ENCODE measurements at regions not wholly inside any gene's neighbourhood (a gene's known extent, or its start where the extent isn't known, plus 50 kb on each side); places are given as distances from the start of the nearest gene placed in this dataset.

GRCh38 chr2:126838716-126838985, 60.0 kb upstream of the TEX51 start:
- no peak for ATAC-seq (replicated peaks; ENCODE audit: extremely low read depth, poor library complexity, severe bottlenecking)
- H3K36me3 Mint-ChIP-seq (ENCODE audit: insufficient read depth): peaks cover 2% of the 10 kb centered on the region

DNA sequence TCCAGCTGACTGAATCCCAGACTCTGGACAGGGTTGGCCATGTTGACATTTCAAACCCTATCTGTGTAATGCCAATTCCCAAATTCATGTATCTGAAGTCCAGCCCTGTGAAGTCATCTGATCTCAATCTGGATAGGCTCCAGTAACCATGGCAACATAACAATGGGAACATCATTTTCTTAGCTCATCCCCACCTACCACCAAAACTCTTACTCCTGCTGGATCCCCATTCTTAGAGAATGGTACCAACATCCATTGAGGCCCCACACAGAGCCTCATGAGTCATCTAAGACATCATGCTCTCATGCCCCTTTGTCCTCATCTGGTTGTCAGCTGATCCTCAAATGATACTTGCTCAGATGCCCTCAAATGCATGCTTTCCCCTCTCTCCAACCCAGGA, 58.9 kb upstream of the TEX51 start:
- H3K9me3 Mint-ChIP-seq: no peaks in the 10 kb centered on the region
- peaks cover 17% of the 10 kb centered on the region for H3K27me3 Mint-ChIP-seq
- no peak overlapping the region for H3K27ac Mint-ChIP-seq (ENCODE audit: low read depth)
- H3K4me3 Mint-ChIP-seq: no peak overlapping the region
- no peaks in the 10 kb centered on the region for H3K4me1 Mint-ChIP-seq
- no peak for ATAC-seq (replicated peaks; ENCODE audit: extremely low read depth, poor library complexity, severe bottlenecking)
- H3K36me3 Mint-ChIP-seq (ENCODE audit: insufficient read depth): peaks cover 2% of the 10 kb centered on the region
- no peak for DNase-seq (ENCODE audit: low spot score in 2 of 2)

More at GRCh38 chr2:126838716-126838985, 60.0 kb upstream of the TEX51 start:
- H3K27me3 Mint-ChIP-seq: peaks cover 17% of the 10 kb centered on the region
- H3K4me1 Mint-ChIP-seq: no peaks in the 10 kb centered on the region
- no peak overlapping the region for H3K4me3 Mint-ChIP-seq
- DNase-seq (ENCODE audit: low spot score in 2 of 2): no peak
- no peak overlapping the region for H3K27ac Mint-ChIP-seq (ENCODE audit: low read depth)
- H3K9me3 Mint-ChIP-seq: no peaks in the 10 kb centered on the region

- peaks cover 17% of the 10 kb centered on the region for H3K27me3 Mint-ChIP-seq
- no peaks in the 10 kb centered on the region for H3K4me1 Mint-ChIP-seq
- H3K27ac Mint-ChIP-seq (ENCODE audit: low read depth): no peak overlapping the region
- no peak overlapping the region for H3K4me3 Mint-ChIP-seq
- ATAC-seq (replicated peaks; ENCODE audit: extremely low read depth, poor library complexity, severe bottlenecking): no peak
- H3K36me3 Mint-ChIP-seq (ENCODE audit: insufficient read depth): no peaks in the 10 kb centered on the region
- no peaks in the 10 kb centered on the region for H3K9me3 Mint-ChIP-seq
- no peak for DNase-seq (ENCODE audit: low spot score in 2 of 2)
These were observed 55.6 kb upstream of the TEX51 start for GRCh38 chr2:126843081-126843480.

- H3K4me3 Mint-ChIP-seq: no peak overlapping the region
- DNase-seq (ENCODE audit: low spot score in 2 of 2) (no peak), ATAC-seq (replicated peaks; ENCODE audit: extremely low read depth, poor library complexity, severe bottlenecking) (no peak)
- H3K4me1 Mint-ChIP-seq: no peaks in the 10 kb centered on the region
- H3K36me3 Mint-ChIP-seq (ENCODE audit: insufficient read depth): peaks cover 2% of the 10 kb centered on the region
- H3K27me3 Mint-ChIP-seq: peaks cover 12% of the 10 kb centered on the region
- no peaks in the 10 kb centered on the region for H3K9me3 Mint-ChIP-seq
- H3K27ac Mint-ChIP-seq (ENCODE audit: low read depth): no peak overlapping the region
These were observed 52.4 kb upstream of the TEX51 start for GRCh38 chr2:126846241-126846640.
